GM06990 (cell line): ENCODE measurements at regions not wholly inside any gene's neighbourhood (a gene's known extent, or its start where the extent isn't known, plus 50 kb on each side); places are given as distances from the start of the nearest gene placed in this dataset.

Experiments used
- DNase-seq: peaks from one replicate; pipeline ENCODE4 v3.0.0-alpha.2; 2011; ENCODE audit not compliant: insufficient read length; ENCODE audit errors: extremely low read depth
- H3K27me3 ChIP-seq: replicated peaks from 2 replicates; pipeline ENCODE4 v1.6.0; 2011; ENCODE audit warnings: low read length; ENCODE audit not compliant: control insufficient read depth, insufficient read depth
- H3K36me3 ChIP-seq: 2 replicates; pipeline ENCODE4 v1.5.1; 2011; ENCODE audit warnings: low read length; ENCODE audit not compliant: control insufficient read depth, insufficient read depth
- H3K4me3 ChIP-seq: replicated peaks from 2 replicates; pipeline ENCODE4 v1.5.1; 2011; ENCODE audit warnings: low read depth, mild to moderate bottlenecking, control low read depth, low read length
- CTCF ChIP-seq: IDR thresholded peaks from 2 replicates; pipeline ENCODE4 v1.5.1; 2011; ENCODE audit warnings: low read length, control low read depth, mild to moderate bottlenecking, inconsistent platforms; ENCODE audit not compliant: insufficient read depth, poor library complexity, severe bottlenecking

DNA sequence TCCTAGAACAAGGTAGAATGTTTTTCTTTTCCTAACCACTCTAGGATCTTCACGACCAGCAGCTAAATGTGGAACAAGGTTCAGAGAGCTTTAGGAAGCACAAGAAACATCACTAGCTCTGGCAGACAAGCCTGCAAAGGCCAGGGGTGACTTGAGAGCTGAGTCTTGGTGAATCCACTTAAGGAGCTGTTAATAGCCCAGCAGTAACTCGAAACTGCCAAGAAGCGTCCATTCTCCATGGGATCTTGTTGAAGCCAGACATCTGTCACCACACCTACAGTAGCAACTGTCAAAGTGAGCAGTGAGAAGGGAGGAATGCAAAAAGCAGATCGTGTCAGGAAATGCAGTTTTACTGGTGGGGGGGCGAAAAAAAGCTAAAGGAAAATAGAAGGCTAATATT lies 87.2 kb downstream of the ATPSCKMT start:
- no peak for TF ChIP-seq CTCF
- H3K27me3 ChIP-seq, result no peaks in the 10 kb centered on the region
- no peaks in the 10 kb centered on the region for H3K36me3 ChIP-seq
- no peak for DNase-seq
- H3K4me3 ChIP-seq, result no peak overlapping the region

DNA sequence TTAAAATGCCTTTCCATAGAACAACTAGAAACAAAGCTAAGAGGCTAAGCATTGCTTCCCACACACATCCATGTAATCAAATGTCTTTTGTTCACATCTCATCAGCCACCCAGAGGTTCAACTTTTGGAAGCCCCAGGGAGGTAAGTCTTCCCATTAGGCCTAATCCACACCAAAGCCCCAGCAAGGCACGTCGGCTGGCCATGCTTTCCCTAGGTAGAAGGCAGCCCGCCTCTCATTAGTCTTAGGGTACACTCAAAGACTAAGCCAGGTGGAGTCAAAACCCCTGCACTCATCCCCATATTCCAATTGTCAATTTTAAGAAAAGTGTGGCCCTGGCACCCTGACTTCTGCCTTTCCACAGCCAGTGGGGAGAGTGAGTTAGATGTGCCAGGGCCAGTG lies 87.9 kb downstream of the ATPSCKMT start:
- DNase-seq, result no peak
- Histone ChIP-seq H3K36me3 (no peaks in the 10 kb centered on the region), H3K27me3 (no peaks in the 10 kb centered on the region), H3K4me3 (no peak overlapping the region)
- TF ChIP-seq CTCF, result no peak

GRCh38 chr5:10160241-10160640 lies 89.4 kb downstream of the ATPSCKMT start:
- Histone ChIP-seq H3K4me3 (no peak overlapping the region), H3K27me3 (no peaks in the 10 kb centered on the region), H3K36me3 (no peaks in the 10 kb centered on the region)
- TF ChIP-seq CTCF, result no peak
- DNase-seq, result no peak

DNA sequence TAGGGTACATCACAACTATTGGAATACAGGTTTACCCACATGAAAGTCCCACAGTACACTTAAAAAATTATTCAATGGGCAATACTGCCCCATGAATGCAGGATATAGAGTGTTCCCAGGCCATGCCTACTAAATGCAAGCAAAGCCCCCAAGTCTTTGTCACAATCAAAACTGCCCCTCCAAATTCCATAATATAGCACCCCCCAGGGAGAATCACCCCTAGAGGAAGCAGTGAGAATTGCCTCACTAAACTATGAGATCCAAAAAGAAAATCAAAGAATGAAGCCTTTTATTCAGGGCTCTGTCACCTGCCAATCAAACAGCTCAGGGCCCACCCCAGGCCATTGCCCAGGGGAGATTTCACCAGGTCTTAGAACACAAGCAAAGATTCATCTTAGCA lies 90.8 kb downstream of the ATPSCKMT start:
- no peak for DNase-seq
- TF ChIP-seq CTCF, result no peak
- H3K27me3 ChIP-seq, result no peaks in the 10 kb centered on the region
- no peak overlapping the region for H3K4me3 ChIP-seq
- H3K36me3 ChIP-seq, result no peaks in the 10 kb centered on the region

- no peak for TF ChIP-seq CTCF
- no peaks in the 10 kb centered on the region for H3K36me3 ChIP-seq
- no peak for DNase-seq
- H3K27me3 ChIP-seq, result no peaks in the 10 kb centered on the region
- H3K4me3 ChIP-seq, result no peak overlapping the region
These were observed 92.5 kb downstream of the ATPSCKMT start for GRCh38 chr5:10157085-10157669.

DNA sequence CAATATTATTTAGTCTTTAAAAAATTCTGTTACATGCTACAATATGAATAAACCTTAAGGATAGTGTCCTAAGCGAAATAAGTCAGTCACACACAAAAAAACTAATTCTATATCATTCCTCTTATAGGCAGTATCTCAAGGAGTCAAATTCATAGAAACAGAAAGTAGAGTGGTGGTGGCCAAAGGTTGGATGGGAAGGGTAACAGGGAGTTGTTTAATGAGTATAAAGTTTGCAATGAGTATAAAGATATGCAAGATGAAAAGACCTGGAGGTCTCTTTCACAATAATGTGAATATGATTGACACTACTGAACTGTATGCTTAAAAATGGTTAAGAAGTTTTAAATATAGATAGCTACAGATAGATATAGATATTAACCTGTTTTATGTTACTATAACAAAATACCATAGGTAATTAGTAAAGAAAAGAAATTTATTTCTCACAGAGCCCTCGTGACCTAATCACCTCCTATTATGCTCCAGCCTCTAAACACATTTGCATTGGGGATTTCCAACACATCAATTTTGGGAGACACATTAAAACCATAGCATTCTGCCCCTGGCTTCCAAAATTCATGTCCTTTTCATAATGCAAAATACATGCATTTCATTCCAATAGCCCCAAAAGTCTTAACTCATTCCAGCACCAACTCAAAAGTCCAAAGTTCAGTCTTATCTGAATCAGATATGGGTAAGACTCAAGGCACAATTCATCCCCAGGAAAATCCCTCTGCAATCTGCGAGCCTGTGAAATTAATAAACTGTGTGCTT lies 93.6 kb downstream of the ATPSCKMT start:
- H3K4me3 ChIP-seq, result no peak overlapping the region
- TF ChIP-seq CTCF, result no peak
- no peak for DNase-seq
- H3K27me3 ChIP-seq, result no peaks in the 10 kb centered on the region
- H3K36me3 ChIP-seq, result no peaks in the 10 kb centered on the region
